ENCODE measurements at regions not wholly inside any gene's neighbourhood (a gene's known extent, or its start where the extent isn't known, plus 50 kb on each side); places are given as distances from the start of the nearest gene placed in this dataset.

DNA sequence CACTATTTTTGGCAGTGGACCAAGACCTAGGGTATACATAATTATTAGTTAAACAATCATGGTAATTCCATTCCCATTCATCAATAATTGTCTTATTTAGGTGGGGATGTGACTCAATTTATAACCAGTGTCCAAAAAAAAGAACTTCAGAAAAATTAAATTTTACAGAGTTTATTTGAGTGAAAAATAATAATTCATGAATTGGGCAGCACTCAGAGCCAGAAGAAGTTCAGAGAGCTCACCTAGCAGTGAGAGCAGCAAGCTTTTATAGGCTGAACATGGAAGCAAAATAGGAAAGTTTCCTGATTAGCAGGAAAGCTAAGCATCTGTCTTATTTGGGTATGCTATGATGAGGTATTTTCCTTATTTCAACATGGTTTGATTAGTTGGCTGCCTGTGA lies 500.8 kb downstream of the PCDH7 start:
- TF ChIP-seq, protein P1, sequence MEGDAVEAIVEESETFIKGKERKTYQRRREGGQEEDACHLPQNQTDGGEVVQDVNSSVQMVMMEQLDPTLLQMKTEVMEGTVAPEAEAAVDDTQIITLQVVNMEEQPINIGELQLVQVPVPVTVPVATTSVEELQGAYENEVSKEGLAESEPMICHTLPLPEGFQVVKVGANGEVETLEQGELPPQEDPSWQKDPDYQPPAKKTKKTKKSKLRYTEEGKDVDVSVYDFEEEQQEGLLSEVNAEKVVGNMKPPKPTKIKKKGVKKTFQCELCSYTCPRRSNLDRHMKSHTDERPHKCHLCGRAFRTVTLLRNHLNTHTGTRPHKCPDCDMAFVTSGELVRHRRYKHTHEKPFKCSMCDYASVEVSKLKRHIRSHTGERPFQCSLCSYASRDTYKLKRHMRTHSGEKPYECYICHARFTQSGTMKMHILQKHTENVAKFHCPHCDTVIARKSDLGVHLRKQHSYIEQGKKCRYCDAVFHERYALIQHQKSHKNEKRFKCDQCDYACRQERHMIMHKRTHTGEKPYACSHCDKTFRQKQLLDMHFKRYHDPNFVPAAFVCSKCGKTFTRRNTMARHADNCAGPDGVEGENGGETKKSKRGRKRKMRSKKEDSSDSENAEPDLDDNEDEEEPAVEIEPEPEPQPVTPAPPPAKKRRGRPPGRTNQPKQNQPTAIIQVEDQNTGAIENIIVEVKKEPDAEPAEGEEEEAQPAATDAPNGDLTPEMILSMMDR (conservative IDR thresholded peaks at IDR 0.05 in 1 of 2, IDR thresholded peaks at IDR 0.05 in 1 of 2; ENCODE audit: low read depth in 1 of 2, low read length in 2 of 2): no peak
- no peak for TF ChIP-seq EZH2 (IDR thresholded peaks at IDR 0.05; ENCODE audit: low read length, missing control alignments)

All from fibroblast of lung (primary cell).